ENCODE measurements at regions not wholly inside any gene's neighbourhood (a gene's known extent, or its start where the extent isn't known, plus 50 kb on each side); places are given as distances from the start of the nearest gene placed in this dataset.

DNA sequence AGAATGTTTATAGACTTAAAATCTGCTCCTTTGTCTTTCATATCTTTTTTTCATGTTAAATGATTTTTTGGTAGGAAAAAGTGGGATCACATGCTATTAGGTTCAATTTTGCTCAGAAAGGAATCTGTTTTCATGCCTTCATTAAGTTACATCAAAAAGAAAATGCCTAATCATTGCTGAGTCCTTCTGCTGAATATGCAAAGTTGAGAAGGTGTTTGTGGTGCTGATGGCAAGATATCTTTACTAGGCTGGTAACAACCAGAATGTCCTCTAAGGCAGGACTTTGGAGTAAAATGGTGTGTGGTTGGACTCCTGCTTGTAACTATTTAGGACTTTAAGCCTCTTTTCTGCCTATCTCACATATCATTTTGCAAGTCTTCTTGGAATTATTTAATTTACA lies 88.3 kb downstream of the TRIB2 start:
- TF ChIP-seq CTCF (conservative IDR thresholded peaks at IDR 0.05 in 1 of 2, IDR thresholded peaks at IDR 0.05 in 1 of 2; ENCODE audit: low read depth in 1 of 2, low read length in 2 of 2): no peak
- no peak for TF ChIP-seq EZH2 (IDR thresholded peaks at IDR 0.05; ENCODE audit: low read length, missing control alignments)
